Activated CD8-positive, alpha-beta memory T cell treated with anti-CD3 and anti-CD28 coated beads, Interleukin-2, amount 10 ng/mL, durations not matched to agents 7 days and 5 days (primary cell): ENCODE measurements at regions not wholly inside any gene's neighbourhood (a gene's known extent, or its start where the extent isn't known, plus 50 kb on each side); places are given as distances from the start of the nearest gene placed in this dataset.

Experiments
- ATAC-seq: fragments of 150-1000 bp; cut with Tn5 transposase; one replicate; pipeline ENCODE4 v1.10.0; 2021; ENCODE audit warnings: moderate library complexity
- CTCF ChIA-PET: fragments of 350-600 bp; sonication (Branson Sonifier 250); formaldehyde crosslinking; loops from one replicate; lab custom pipeline; 2021; ENCODE audit warnings: antibody characterized with exemption; lab: Charles Lee
- DNase-seq: peaks from one replicate; pipeline ENCODE4 v3.0.0-alpha.2; 2020
- H3K27ac Mint-ChIP-seq: one replicate; pipeline ENCODE4 v1.8.0; 2021; ENCODE audit warnings: mild to moderate bottlenecking, mixed read lengths
- H3K27me3 Mint-ChIP-seq: one replicate; pipeline ENCODE4 v1.8.0; 2021; ENCODE audit warnings: mixed read lengths
- H3K36me3 Mint-ChIP-seq: one replicate; pipeline ENCODE4 v1.8.0; 2021; ENCODE audit warnings: mild to moderate bottlenecking, mixed read lengths
- H3K4me1 Mint-ChIP-seq: one replicate; pipeline ENCODE4 v1.8.0; 2021; ENCODE audit warnings: mixed read lengths
- H3K4me3 Mint-ChIP-seq: one replicate; pipeline ENCODE4 v1.8.0; 2021; ENCODE audit warnings: mild to moderate bottlenecking, moderate library complexity, mixed read lengths
- H3K9me3 Mint-ChIP-seq: one replicate; pipeline ENCODE4 v1.8.0; 2022; ENCODE audit warnings: low read depth, mixed read lengths

- DNase-seq (no peak), ATAC-seq (no peak)
- Mint-ChIP-seq H3K36me3 (no peaks in the 10 kb centered on the region), H3K9me3 (no peaks in the 10 kb centered on the region), H3K27ac (no peak overlapping the region), H3K4me3 (no peak overlapping the region), H3K27me3 (peaks cover 9% of the 10 kb centered on the region), H3K4me1 (no peaks in the 10 kb centered on the region)
- CTCF ChIA-PET: no interaction called here
Observed at GRCh38 chr16:86797700-86798099, 219.4 kb downstream of the FOXL1 start.

DNA sequence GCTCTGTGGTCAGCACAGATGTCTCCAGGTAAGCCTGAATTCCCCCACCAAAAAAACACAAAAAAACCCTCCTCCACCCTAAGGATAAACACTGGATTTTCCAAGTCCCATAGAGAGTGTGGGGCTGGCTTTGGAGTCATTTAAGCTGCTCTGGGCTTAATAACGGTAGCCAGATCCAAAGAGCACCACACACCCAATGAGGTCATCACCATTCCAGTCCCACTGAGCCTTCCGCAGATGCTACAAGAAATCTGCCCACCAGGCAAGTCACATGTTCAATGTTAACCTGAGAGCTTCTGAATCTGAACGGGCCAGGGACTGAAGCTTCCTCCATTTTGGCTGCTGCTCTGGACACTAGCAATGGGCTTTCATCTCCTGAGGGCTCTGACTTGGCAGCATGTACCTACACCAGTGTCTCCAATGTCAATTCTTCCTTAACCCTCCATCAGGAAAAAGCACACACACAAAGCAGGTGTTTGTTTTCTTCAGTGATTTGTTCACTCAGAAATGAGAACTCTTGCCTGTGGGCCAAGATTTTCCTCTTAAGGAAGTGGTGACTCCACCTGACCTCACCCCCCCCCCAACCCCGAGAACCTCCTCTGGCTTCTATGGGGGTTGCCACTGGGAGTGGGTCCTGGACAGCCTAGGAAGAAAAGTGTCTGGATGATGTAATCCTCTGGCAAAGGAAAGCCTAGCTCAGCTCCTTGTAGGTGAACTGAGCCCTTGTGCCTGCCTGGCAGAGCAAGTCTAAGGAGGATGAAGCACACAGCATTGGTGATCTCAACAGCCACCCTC lies 220.1 kb downstream of the FOXL1 start:
- DNase-seq (no peak), ATAC-seq (no peak)
- no peaks in the 10 kb centered on the region for H3K4me1 Mint-ChIP-seq
- CTCF ChIA-PET: no interaction called here
- peaks cover 9% of the 10 kb centered on the region for H3K27me3 Mint-ChIP-seq
- no peak overlapping the region for H3K4me3 Mint-ChIP-seq
- H3K27ac Mint-ChIP-seq: no peak overlapping the region
- no peaks in the 10 kb centered on the region for H3K36me3 Mint-ChIP-seq
- H3K9me3 Mint-ChIP-seq: no peaks in the 10 kb centered on the region

GRCh38 chr16:86799367-86799766 lies 221.0 kb downstream of the FOXL1 start:
- DNase-seq (no peak), ATAC-seq (no peak)
- CTCF ChIA-PET: no interaction called here
- no peaks in the 10 kb centered on the region for H3K4me1 Mint-ChIP-seq
- no peaks in the 10 kb centered on the region for H3K36me3 Mint-ChIP-seq
- H3K9me3 Mint-ChIP-seq: no peaks in the 10 kb centered on the region
- H3K27ac Mint-ChIP-seq: no peak overlapping the region
- peaks cover 9% of the 10 kb centered on the region for H3K27me3 Mint-ChIP-seq
- H3K4me3 Mint-ChIP-seq: no peak overlapping the region

DNA sequence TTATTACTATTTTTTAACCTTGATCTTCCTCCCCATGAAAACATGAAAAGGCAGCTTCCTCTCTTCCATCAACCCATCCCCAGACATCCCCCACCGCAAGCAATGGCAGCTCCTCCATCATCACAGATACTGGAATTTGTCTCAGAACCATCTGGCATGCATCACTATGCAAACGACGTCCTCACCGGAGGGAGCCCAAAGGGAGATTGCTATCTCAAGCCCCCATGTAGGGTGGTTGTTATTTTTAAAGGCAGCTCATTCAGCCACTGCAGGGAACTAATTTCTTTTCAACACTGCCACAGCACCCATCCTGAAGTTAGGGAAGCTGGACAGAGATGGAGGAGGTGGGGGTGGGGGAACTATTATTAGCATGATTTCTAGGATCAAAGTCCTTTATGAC lies 222.5 kb downstream of the FOXL1 start:
- ATAC-seq: no peak
- H3K27me3 Mint-ChIP-seq: peaks cover 9% of the 10 kb centered on the region
- H3K27ac Mint-ChIP-seq: no peak overlapping the region
- no peak overlapping the region for H3K4me3 Mint-ChIP-seq
- CTCF ChIA-PET: interaction anchor here (0.8 kb wide), 1 partner anchor 9 kb away, joined by 3 read pairs; no protein-coding TSS in a partner anchor
- no peaks in the 10 kb centered on the region for H3K9me3 Mint-ChIP-seq
- no peak for DNase-seq
- H3K36me3 Mint-ChIP-seq: no peaks in the 10 kb centered on the region
- no peaks in the 10 kb centered on the region for H3K4me1 Mint-ChIP-seq

DNA sequence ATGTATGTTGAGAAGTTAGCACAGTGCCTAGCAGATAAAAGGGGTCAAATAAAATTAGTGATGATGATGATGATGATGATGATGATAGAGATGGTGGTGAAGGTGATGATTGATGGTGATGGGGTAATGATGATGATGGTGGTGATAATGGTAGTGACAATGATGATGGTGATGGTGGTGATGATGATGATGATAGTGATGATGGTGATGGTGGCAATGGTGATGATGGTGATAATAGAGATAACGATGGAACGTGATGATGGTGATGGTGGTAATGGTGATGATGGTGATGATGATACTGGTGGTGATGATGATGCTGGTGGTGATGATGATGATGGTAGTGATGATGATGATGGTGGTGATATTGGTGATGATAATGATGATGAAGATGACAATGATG lies 223.7 kb downstream of the FOXL1 start:
- DNase-seq: no peak
- Mint-ChIP-seq H3K4me1 (no peaks in the 10 kb centered on the region), H3K27ac (no peak overlapping the region), H3K4me3 (no peak overlapping the region), H3K36me3 (no peaks in the 10 kb centered on the region), H3K9me3 (no peaks in the 10 kb centered on the region), H3K27me3 (peaks cover 9% of the 10 kb centered on the region)
- no peak for ATAC-seq
- CTCF ChIA-PET: no interaction called here

DNA sequence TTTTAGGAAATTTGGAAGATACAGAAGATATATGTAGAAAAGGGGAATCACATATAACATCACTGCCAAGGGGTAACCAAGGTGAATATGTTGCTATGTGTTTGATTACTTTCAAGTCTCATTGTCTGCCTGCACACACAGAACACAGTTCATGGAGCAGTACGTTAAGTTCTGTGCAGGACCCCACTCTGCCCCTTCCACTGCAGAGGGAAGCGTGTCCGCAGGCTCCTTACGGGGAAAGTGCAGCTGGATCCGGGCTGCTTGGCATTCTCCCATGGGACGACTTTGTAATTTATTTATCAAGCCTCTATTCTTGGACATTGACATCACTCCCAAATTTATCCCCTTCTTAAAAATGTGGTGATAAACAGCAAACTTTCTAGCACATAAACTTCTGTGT lies 226.8 kb downstream of the FOXL1 start:
- Mint-ChIP-seq H3K27ac (no peak overlapping the region), H3K27me3 (peaks cover 6% of the 10 kb centered on the region), H3K36me3 (no peaks in the 10 kb centered on the region), H3K4me3 (no peak overlapping the region), H3K4me1 (no peaks in the 10 kb centered on the region), H3K9me3 (no peaks in the 10 kb centered on the region)
- CTCF ChIA-PET: no interaction called here
- ATAC-seq (no peak), DNase-seq (no peak)

DNA sequence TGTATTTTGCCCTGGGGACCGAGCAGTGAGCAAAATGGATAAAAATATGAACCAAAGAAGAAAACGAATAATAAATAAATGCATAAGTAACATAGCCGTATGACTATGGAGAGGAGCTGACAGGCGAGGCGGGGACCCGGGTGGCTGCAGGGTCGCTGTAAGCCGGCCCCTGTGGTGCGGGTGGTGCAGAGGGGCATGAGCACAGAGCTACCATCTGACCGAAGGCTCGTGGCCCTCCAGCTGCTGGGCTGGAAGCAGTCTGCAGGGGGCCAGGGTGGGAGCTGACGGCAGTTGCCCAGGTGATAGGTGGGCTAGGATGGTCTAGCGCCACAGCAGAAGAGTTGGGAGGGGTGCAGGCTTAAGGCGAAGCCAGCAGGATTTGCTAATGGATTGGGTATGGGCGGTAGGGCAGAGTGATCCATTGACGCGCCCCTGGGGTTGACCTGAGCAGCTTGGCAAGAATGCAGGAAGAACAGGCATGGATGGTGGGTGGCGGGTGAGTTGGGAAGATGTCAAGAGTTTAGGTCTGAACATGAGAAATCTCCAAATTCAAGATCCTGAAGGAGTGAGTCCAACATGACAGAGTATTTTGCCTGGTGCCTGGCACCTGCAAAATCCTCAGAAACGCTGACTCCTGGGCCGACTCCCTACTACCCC lies 228.0 kb downstream of the FOXL1 start:
- no peak for ATAC-seq
- Mint-ChIP-seq H3K9me3 (no peaks in the 10 kb centered on the region), H3K27ac (no peak overlapping the region), H3K27me3 (peaks cover 5% of the 10 kb centered on the region), H3K4me1 (no peaks in the 10 kb centered on the region), H3K36me3 (no peaks in the 10 kb centered on the region), H3K4me3 (no peak overlapping the region)
- CTCF ChIA-PET: no interaction called here
- DNase-seq: no peak

- Mint-ChIP-seq H3K9me3 (no peaks in the 10 kb centered on the region), H3K4me1 (no peaks in the 10 kb centered on the region), H3K27ac (no peak overlapping the region), H3K27me3 (peaks cover 5% of the 10 kb centered on the region), H3K36me3 (no peaks in the 10 kb centered on the region), H3K4me3 (no peak overlapping the region)
- CTCF ChIA-PET: no interaction called here
- no peak for ATAC-seq
- DNase-seq: no peak
Observed at GRCh38 chr16:86806838-86807351, 228.5 kb downstream of the FOXL1 start.

GRCh38 chr16:86808863-86809444 lies 230.6 kb downstream of the FOXL1 start:
- no peak overlapping the region for H3K4me3 Mint-ChIP-seq
- no peak for DNase-seq
- H3K27me3 Mint-ChIP-seq: peaks cover 5% of the 10 kb centered on the region
- no peaks in the 10 kb centered on the region for H3K36me3 Mint-ChIP-seq
- H3K27ac Mint-ChIP-seq: no peak overlapping the region
- CTCF ChIA-PET: interaction anchor here (0.8 kb wide), 1 partner anchor 8 kb away, joined by 3 read pairs; no protein-coding TSS in a partner anchor
- no peaks in the 10 kb centered on the region for H3K9me3 Mint-ChIP-seq
- no peaks in the 10 kb centered on the region for H3K4me1 Mint-ChIP-seq
- no peak for ATAC-seq

DNA sequence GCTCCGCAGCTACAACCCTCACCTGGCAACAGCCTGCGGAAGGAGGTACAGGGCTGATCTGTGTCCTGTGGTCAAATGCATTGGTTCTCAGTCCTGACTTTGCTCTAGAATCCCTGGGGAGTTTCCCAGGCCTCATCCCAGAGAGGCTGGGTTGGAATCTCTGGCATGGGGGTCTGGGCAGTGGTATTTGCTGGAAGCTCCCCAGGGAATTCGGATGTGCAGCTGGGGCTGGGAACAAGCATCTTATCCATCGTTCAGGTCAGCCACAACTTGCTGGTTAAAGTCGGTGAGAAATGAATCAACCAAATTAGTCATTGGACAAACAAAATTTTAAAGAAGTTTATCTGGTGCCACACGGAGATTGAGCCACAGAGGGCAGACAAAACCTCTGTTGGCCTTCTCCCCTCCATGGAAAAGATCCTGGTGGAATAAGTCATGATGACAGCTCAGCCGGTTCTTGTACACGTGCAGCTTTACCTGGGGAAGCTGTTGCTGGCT lies 231.2 kb downstream of the FOXL1 start:
- DNase-seq (no peak), ATAC-seq (no peak)
- CTCF ChIA-PET: interaction anchor here (0.8 kb wide), 1 partner anchor 9 kb away, joined by 3 read pairs; no protein-coding TSS in a partner anchor
- no peaks in the 10 kb centered on the region for H3K9me3 Mint-ChIP-seq
- H3K27ac Mint-ChIP-seq: no peak overlapping the region
- peaks cover 5% of the 10 kb centered on the region for H3K27me3 Mint-ChIP-seq
- no peaks in the 10 kb centered on the region for H3K4me1 Mint-ChIP-seq
- no peak overlapping the region for H3K4me3 Mint-ChIP-seq
- no peaks in the 10 kb centered on the region for H3K36me3 Mint-ChIP-seq

DNA sequence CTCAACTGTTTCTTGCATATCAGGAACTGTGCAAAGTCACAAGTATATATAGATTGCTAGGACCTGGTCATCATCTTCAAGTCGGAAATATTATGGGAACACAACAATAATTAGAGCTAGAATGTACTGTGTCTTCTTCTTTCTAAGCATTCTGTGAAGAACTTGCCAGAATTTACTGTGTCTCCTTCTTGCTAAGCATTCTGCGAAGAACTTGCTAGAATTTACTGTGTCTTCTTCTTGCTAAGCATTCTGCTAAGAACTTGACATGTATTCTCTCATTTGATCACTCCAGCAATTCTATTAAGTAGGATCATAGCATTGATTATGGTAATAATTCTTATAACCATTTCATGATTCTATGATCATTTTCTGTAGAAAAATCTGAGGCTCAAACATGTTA lies 231.7 kb downstream of the FOXL1 start:
- H3K27ac Mint-ChIP-seq: no peak overlapping the region
- ATAC-seq (no peak), DNase-seq (no peak)
- no peaks in the 10 kb centered on the region for H3K4me1 Mint-ChIP-seq
- CTCF ChIA-PET: interaction anchor here (0.8 kb wide), 1 partner anchor 9 kb away, joined by 3 read pairs; no protein-coding TSS in a partner anchor
- peaks cover 5% of the 10 kb centered on the region for H3K27me3 Mint-ChIP-seq
- H3K36me3 Mint-ChIP-seq: no peaks in the 10 kb centered on the region
- H3K4me3 Mint-ChIP-seq: no peak overlapping the region
- no peaks in the 10 kb centered on the region for H3K9me3 Mint-ChIP-seq

DNA sequence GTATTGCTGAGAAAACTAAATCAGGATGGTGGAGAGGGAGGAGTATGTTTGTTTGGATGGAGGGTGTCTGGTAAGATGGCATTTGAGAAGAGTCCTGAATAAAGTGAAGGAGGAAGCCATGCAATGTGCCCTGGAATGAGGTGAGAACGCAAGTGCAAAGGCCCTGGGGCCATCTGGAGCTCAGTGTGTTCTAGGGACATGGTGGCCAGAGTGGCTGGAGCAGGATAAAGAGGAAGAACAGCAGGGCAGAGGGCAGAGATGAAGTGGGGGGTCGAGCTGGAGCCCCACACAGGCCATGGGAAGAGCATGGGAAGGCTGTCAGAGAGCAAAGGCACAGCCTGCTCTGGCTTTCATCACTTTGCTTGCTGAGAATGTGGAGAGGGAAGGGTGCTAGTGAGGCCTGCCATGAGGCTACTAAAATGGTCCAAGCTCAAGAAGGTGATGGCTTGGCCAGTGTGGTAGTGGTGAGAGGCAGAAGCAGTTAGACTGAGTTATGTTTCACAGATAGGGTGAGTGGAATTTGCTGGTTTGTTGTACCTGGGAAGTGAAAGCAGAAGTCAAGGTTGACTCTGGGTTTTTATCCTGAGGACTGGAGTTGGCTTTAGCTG lies 234.1 kb downstream of the FOXL1 start:
- Mint-ChIP-seq H3K27me3 (peaks cover 6% of the 10 kb centered on the region), H3K27ac (no peak overlapping the region), H3K4me3 (no peak overlapping the region), H3K4me1 (no peaks in the 10 kb centered on the region), H3K9me3 (no peaks in the 10 kb centered on the region), H3K36me3 (no peaks in the 10 kb centered on the region)
- DNase-seq (no peak), ATAC-seq (no peak)
- CTCF ChIA-PET: no interaction called here

DNA sequence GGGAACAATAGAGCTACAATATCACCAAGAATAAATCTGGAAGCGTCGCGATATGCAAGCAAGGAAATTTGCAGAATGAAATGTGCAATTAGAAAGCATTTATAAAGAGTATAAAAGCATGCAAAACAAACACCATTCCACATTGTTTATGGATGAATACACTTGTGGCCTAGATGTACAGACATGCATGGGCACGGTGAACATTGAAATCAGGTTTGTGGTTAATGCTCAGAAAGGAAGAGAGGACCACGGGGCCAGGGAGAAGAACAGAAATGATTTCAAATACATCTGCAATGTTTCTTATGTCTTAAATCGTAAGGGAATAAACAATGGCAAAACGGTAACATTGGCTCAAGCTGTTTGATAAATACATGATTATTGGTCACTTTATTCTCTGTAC lies 235.9 kb downstream of the FOXL1 start:
- ATAC-seq (no peak), DNase-seq (no peak)
- Mint-ChIP-seq H3K9me3 (no peaks in the 10 kb centered on the region), H3K4me3 (no peak overlapping the region), H3K36me3 (no peaks in the 10 kb centered on the region), H3K4me1 (no peaks in the 10 kb centered on the region), H3K27ac (no peak overlapping the region), H3K27me3 (peaks cover 13% of the 10 kb centered on the region)
- CTCF ChIA-PET: no interaction called here
